H7 (cell line): ENCODE measurements at regions not wholly inside any gene's neighbourhood (a gene's known extent, or its start where the extent isn't known, plus 50 kb on each side); places are given as distances from the start of the nearest gene placed in this dataset.

ENCODE experiments used
- DNase-seq: peaks from one replicate; pipeline ENCODE4 v3.0.0; 2012
- H3K27me3 ChIP-seq: 2 replicates; pipeline ENCODE4 v1.6.0; 2011; ENCODE audit warnings: mild to moderate bottlenecking, low read length; ENCODE audit not compliant: control insufficient read depth, insufficient read depth
- H3K36me3 ChIP-seq: replicated peaks from 2 replicates; pipeline ENCODE4 v1.5.1; 2011; ENCODE audit warnings: low read length; ENCODE audit not compliant: control insufficient read depth, insufficient read depth
- H3K4me3 ChIP-seq: 2 replicates; pipeline ENCODE4 v1.5.1; 2011; ENCODE audit warnings: low read depth, mild to moderate bottlenecking, control low read depth, low read length, moderate library complexity; ENCODE audit not compliant: insufficient read depth

DNA sequence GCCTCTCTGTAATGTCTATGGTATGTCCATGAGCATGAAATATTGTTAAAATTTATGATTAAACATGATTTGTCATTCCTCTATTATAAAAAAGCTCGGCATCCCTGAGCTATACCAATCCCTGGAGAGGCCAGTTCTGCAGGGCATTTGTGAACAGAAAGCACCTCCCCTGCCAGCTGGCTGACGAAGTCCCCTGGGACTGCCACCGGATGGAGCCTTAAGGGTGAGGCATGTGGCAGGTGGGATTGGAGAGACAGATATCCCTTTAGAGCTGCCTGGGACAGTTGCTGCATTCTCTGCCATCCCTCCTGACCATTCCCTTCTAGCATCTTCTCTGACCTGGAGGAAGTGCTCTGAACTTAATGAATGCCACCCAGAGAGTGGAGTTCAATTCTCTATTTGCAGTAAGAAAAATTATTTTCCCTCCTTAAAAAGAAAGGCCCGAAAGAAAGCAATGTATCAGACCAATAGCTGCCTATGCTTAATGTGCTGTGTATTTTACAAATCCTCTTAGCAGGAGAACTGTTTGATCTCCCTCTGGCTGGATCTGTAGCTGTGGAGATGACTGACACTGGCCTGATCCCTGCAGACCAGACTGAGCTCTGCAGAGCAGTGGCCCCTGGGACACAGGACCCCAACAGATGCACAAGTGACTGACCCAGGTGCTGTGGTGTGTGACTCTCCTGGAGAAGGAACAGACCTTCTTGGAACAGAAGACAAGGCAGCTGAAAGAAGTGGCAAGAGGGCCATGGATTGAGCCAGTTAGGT, 219.0 kb upstream of the NAV2 start:
- H3K36me3 ChIP-seq = no peaks in the 10 kb centered on the region
- H3K27me3 ChIP-seq = no peaks in the 10 kb centered on the region
- no peak for DNase-seq
- no peak overlapping the region for H3K4me3 ChIP-seq

DNA sequence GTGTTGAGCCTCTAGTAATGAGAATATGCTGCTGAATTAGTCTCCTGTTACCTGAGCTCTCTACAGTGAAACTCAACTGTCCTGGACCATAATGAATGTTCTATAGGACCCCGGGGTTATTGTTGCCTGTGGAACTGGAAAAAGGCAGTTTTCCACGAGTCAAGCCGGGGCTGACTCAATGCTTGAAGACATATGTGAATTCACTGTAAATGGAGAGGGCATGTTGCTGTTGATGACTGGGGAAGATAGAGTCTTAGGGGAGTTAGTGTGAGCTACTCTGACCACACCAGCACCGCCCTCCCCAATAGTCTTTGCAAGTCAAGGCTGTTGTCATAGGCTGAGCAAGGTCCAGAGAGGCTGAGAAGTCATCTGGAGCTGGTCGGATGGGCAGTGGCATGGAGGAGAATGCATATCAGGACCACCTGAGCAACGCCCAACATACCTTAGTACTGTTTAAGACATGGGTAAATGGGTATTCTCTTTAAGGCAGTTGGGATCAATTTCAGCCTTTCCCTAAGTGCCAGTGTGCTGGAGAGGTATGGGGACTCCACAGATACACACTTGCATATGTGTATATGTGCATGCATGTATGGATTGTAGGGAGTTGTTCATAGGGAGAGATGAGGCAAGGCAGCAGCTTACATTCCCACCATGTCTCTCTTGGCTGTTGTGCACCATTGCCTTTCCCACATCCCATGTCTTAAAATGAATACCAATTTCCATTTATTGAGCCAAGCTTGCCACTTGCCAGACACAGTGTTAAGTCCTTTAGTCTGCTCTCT, 230.1 kb upstream of the NAV2 start:
- Histone ChIP-seq H3K4me3 (no peak overlapping the region), H3K27me3 (no peaks in the 10 kb centered on the region), H3K36me3 (no peaks in the 10 kb centered on the region)
- no peak for DNase-seq

DNA sequence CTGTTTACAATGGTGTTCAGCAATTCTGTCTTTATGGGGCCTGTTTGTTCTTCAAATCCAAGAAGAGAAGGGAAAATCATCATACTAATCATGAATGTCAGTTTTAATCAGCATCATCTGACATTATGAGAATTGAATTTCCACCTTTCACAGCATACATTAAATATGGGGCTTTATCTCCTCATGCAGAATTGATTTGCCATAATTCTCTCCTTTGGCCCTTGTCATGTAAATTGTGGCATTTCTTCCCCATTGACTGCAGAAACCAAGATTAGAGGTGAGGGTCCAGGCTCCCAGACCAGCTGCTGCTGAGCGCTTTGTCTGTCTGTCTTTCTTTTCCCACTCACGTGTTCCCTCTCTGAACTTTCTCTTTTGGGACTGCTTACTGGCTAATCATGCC, 232.1 kb upstream of the NAV2 start:
- Histone ChIP-seq H3K36me3 (no peaks in the 10 kb centered on the region), H3K4me3 (no peak overlapping the region), H3K27me3 (no peaks in the 10 kb centered on the region)
- DNase-seq = no peak

DNA sequence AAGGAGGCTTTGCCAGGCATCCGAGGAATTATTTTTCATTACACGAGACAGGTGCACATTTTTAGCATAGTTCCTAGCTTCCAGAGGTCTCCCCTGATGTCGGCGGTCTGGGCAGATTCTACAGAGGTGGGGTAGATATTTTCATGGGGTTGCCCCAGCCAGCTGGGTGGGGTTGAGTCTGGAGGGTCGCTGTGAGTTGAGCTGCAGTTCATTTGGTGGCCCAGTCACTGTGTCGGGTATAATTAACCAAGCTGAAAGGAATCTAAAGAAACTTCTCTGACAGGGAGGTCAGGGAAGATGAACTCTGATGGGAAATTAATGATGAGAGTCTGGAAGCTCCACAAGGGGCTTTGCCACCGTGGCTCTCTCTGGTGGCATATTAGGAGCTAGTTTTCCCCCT, 233.7 kb upstream of the NAV2 start:
- Histone ChIP-seq H3K36me3 (no peaks in the 10 kb centered on the region), H3K27me3 (no peaks in the 10 kb centered on the region), H3K4me3 (no peak overlapping the region)
- DNase-seq = no peak

- Histone ChIP-seq H3K4me3 (no peak overlapping the region), H3K36me3 (no peaks in the 10 kb centered on the region), H3K27me3 (no peaks in the 10 kb centered on the region)
- DNase-seq = peak; percentile 47
These were observed 234.4 kb upstream of the E2F8 start for GRCh38 chr11:19474954-19475721.

- Histone ChIP-seq H3K27me3 (no peaks in the 10 kb centered on the region), H3K36me3 (no peaks in the 10 kb centered on the region), H3K4me3 (no peak overlapping the region)
- DNase-seq = no peak
These were observed 233.5 kb upstream of the E2F8 start for GRCh38 chr11:19474211-19474610.

GRCh38 chr11:19472679-19473078, 231.9 kb upstream of the E2F8 start:
- DNase-seq = no peak
- no peak overlapping the region for H3K4me3 ChIP-seq
- no peaks in the 10 kb centered on the region for H3K27me3 ChIP-seq
- H3K36me3 ChIP-seq = no peaks in the 10 kb centered on the region

DNA sequence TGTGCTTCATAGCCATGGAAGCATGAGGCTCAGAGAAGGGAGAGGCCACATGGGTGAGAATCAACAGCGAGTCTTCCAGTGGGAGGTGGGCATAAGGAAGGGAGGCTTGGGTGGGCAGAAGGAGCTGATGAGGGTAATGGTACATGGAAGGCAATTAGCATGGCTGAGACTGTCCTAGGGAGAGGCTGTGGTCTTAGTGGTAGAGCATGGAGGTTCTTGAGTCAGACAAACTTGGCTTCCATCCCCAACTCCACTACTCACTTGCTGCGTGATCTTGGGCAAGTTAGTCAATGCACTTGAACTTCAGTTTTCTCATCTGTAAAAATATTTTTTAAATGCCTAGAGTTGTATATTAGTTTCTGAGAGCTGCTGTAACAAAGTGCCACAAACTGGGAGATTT, 227.2 kb upstream of the E2F8 start:
- no peaks in the 10 kb centered on the region for H3K36me3 ChIP-seq
- no peak for DNase-seq
- no peak overlapping the region for H3K4me3 ChIP-seq
- no peaks in the 10 kb centered on the region for H3K27me3 ChIP-seq

GRCh38 chr11:19466314-19466713, 225.6 kb upstream of the E2F8 start:
- H3K4me3 ChIP-seq = no peak overlapping the region
- no peaks in the 10 kb centered on the region for H3K36me3 ChIP-seq
- no peaks in the 10 kb centered on the region for H3K27me3 ChIP-seq
- DNase-seq = no peak

- Histone ChIP-seq H3K27me3 (no peaks in the 10 kb centered on the region), H3K4me3 (no peak overlapping the region), H3K36me3 (no peaks in the 10 kb centered on the region)
- DNase-seq = no peak
These were observed 223.2 kb upstream of the E2F8 start for GRCh38 chr11:19463976-19464375.

GRCh38 chr11:19460718-19461405, 220.1 kb upstream of the E2F8 start:
- H3K27me3 ChIP-seq = no peaks in the 10 kb centered on the region
- DNase-seq = no peak
- no peak overlapping the region for H3K4me3 ChIP-seq
- H3K36me3 ChIP-seq = no peaks in the 10 kb centered on the region

DNA sequence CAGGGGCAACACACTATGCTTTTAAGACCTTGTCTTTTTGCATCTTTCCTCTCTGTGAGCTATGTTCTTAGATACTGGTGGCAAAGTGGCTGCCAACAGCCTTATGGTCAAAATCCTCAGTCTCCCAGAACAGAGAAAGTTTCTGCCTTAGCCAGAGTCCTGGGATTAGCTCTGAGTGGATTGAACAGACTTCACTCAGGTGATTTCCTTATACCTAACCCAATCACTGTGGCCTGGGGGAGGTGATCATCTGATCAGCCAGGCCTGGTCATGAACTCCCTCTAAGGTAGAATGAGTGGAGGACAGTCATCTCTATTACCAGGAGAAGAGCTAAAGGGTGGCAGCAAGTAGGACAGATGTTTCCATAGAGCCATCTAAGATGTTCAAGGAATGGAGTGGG, 218.5 kb upstream of the E2F8 start:
- H3K27me3 ChIP-seq = no peaks in the 10 kb centered on the region
- DNase-seq = no peak
- H3K36me3 ChIP-seq = no peaks in the 10 kb centered on the region
- H3K4me3 ChIP-seq = no peak overlapping the region

- H3K27me3 ChIP-seq = no peaks in the 10 kb centered on the region
- H3K36me3 ChIP-seq = no peaks in the 10 kb centered on the region
- H3K4me3 ChIP-seq = no peak overlapping the region
- DNase-seq = no peak
These were observed 218.0 kb upstream of the E2F8 start for GRCh38 chr11:19458721-19459120.

GRCh38 chr11:19458231-19458630, 217.5 kb upstream of the E2F8 start:
- H3K4me3 ChIP-seq = no peak overlapping the region
- no peak for DNase-seq
- H3K36me3 ChIP-seq = no peaks in the 10 kb centered on the region
- no peaks in the 10 kb centered on the region for H3K27me3 ChIP-seq
